Parathyroid adenoma (tissue), 2 donors: ENCODE measurements at regions not wholly inside any gene's neighbourhood (a gene's known extent, or its start where the extent isn't known, plus 50 kb on each side); places are given as distances from the start of the nearest gene placed in this dataset.

Experiments
- H2AFZ ChIP-seq: fragments of 300-600 bp; sonication (generic); one replicate; pipeline ENCODE4 v1.7.0; 2017; ENCODE audit warnings: antibody characterized with exemption, mild to moderate bottlenecking
- H3K27ac ChIP-seq: fragments of 300-600 bp; sonication (generic); one replicate; pipeline ENCODE4 v1.7.0; 2017
- H3K27me3 ChIP-seq: fragments of 300-600 bp; sonication (generic); one replicate; pipeline ENCODE4 v1.7.0; 2017; ENCODE audit warnings: low read length; ENCODE audit not compliant: control insufficient read depth, insufficient read depth
- H3K36me3 ChIP-seq: fragments of 300-600 bp; sonication (generic); one replicate; pipeline ENCODE4 v1.7.0; 2017; ENCODE audit warnings: low read length; ENCODE audit not compliant: control insufficient read depth, insufficient read depth
- H3K4me1 ChIP-seq: fragments of 300-600 bp; sonication (generic); one replicate; pipeline ENCODE4 v1.7.0; 2017; ENCODE audit warnings: control low read depth
- H3K4me2 ChIP-seq: fragments of 300-600 bp; sonication (generic); one replicate; pipeline ENCODE4 v1.7.0; 2017; ENCODE audit warnings: low read length
- H3K4me3 ChIP-seq: fragments of 300-600 bp; sonication (generic); one replicate; pipeline ENCODE4 v1.7.0; 2017; ENCODE audit warnings: low read depth, low read length
- H3K79me2 ChIP-seq: fragments of 300-600 bp; sonication (generic); one replicate; pipeline ENCODE4 v1.7.0; 2017; ENCODE audit warnings: control low read depth
- H3K9ac ChIP-seq: fragments of 300-600 bp; sonication (generic); one replicate; pipeline ENCODE4 v1.7.0; 2017; ENCODE audit warnings: mild to moderate bottlenecking
- H3K9me3 ChIP-seq: fragments of 300-600 bp; sonication (generic); one replicate; pipeline ENCODE4 v1.7.0; 2017; ENCODE audit warnings: low read length; ENCODE audit not compliant: control insufficient read depth
- CTCF ChIP-seq: fragments of 300-600 bp; sonication (generic); IDR thresholded peaks from one replicate; pipeline ENCODE4 v1.7.0; 2017; ENCODE audit warnings: antibody characterized with exemption, mild to moderate bottlenecking
- donor health status: primary hyperparathyroidism.

- no peak overlapping the region for H3K9ac ChIP-seq
- H3K4me3 ChIP-seq: no peak overlapping the region
- no peaks in the 10 kb centered on the region for H3K79me2 ChIP-seq
- no peaks in the 10 kb centered on the region for H3K9me3 ChIP-seq
- H2AFZ ChIP-seq: no peak overlapping the region
- H3K27me3 ChIP-seq: no peaks in the 10 kb centered on the region
- no peaks in the 10 kb centered on the region for H3K4me1 ChIP-seq
- no peaks in the 10 kb centered on the region for H3K36me3 ChIP-seq
- no peak for TF ChIP-seq CTCF
- H3K4me2 ChIP-seq: no peak overlapping the region
- H3K27ac ChIP-seq: no peak overlapping the region
These were observed 120.5 kb upstream of the COPS8 start for GRCh38 chr2:236965021-236965840.

GRCh38 chr2:236965841-236966096 lies 119.9 kb upstream of the COPS8 start:
- no peaks in the 10 kb centered on the region for H3K4me1 ChIP-seq
- TF ChIP-seq CTCF: no peak
- no peaks in the 10 kb centered on the region for H3K27me3 ChIP-seq
- no peaks in the 10 kb centered on the region for H3K79me2 ChIP-seq
- H2AFZ ChIP-seq: no peak overlapping the region
- no peak overlapping the region for H3K27ac ChIP-seq
- H3K4me3 ChIP-seq: no peak overlapping the region
- H3K9ac ChIP-seq: no peak overlapping the region
- H3K9me3 ChIP-seq: no peaks in the 10 kb centered on the region
- no peaks in the 10 kb centered on the region for H3K36me3 ChIP-seq
- no peak overlapping the region for H3K4me2 ChIP-seq

- no peaks in the 10 kb centered on the region for H3K79me2 ChIP-seq
- no peak overlapping the region for H3K27ac ChIP-seq
- H3K4me1 ChIP-seq: peaks cover 3% of the 10 kb centered on the region
- TF ChIP-seq CTCF: no peak
- H3K9me3 ChIP-seq: no peaks in the 10 kb centered on the region
- no peak overlapping the region for H3K4me3 ChIP-seq
- no peak overlapping the region for H2AFZ ChIP-seq
- no peak overlapping the region for H3K4me2 ChIP-seq
- no peak overlapping the region for H3K9ac ChIP-seq
- no peaks in the 10 kb centered on the region for H3K36me3 ChIP-seq
- no peaks in the 10 kb centered on the region for H3K27me3 ChIP-seq
These were observed 118.2 kb upstream of the COPS8 start for GRCh38 chr2:236967499-236967783.

GRCh38 chr2:236968101-236968879 lies 117.4 kb upstream of the COPS8 start:
- no peaks in the 10 kb centered on the region for H3K27me3 ChIP-seq
- H3K36me3 ChIP-seq: no peaks in the 10 kb centered on the region
- H3K4me1 ChIP-seq: peaks cover 3% of the 10 kb centered on the region
- no peak overlapping the region for H2AFZ ChIP-seq
- no peak overlapping the region for H3K4me2 ChIP-seq
- H3K27ac ChIP-seq: no peak overlapping the region
- no peak for TF ChIP-seq CTCF
- H3K79me2 ChIP-seq: no peaks in the 10 kb centered on the region
- H3K9ac ChIP-seq: no peak overlapping the region
- no peak overlapping the region for H3K4me3 ChIP-seq
- H3K9me3 ChIP-seq: no peaks in the 10 kb centered on the region
